ENCODE measurements at regions not wholly inside any gene's neighbourhood (a gene's known extent, or its start where the extent isn't known, plus 50 kb on each side); places are given as distances from the start of the nearest gene placed in this dataset.
A peak's percentile ranks its signal among the peaks of the same experiment; 100 is the strongest.

DNA sequence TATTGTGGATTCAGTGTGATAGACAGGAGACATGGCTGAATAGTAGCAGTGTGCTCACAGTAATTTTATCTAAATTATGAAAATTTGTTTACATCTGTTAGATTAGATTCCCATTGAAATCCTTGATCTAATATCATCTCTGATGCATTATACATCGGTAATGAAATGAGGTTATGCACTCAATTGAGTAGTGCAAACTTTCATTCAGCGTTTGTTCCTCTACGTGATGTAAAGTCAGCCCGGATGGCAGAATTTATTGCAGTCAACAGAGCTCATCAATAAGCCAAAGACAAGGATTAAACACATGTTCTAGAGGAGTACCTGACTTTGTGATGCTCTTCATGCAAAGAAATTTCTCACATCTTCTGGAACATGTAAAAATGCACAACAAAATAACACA, 549.2 kb downstream of the GOLGA6L6 start:
- H3K27me3 ChIP-seq, result no peaks in the 10 kb centered on the region
- H3K4me1 ChIP-seq, result no peaks in the 10 kb centered on the region
- H3K27ac ChIP-seq, result no peak overlapping the region
- ATAC-seq (ENCODE audit: low FRiP score in 2 of 2) (no peak), DNase-seq (no peak)
- TF ChIP-seq EP300 (IDR thresholded peaks at IDR 0.05), result no peak
- TF ChIP-seq, protein P1, sequence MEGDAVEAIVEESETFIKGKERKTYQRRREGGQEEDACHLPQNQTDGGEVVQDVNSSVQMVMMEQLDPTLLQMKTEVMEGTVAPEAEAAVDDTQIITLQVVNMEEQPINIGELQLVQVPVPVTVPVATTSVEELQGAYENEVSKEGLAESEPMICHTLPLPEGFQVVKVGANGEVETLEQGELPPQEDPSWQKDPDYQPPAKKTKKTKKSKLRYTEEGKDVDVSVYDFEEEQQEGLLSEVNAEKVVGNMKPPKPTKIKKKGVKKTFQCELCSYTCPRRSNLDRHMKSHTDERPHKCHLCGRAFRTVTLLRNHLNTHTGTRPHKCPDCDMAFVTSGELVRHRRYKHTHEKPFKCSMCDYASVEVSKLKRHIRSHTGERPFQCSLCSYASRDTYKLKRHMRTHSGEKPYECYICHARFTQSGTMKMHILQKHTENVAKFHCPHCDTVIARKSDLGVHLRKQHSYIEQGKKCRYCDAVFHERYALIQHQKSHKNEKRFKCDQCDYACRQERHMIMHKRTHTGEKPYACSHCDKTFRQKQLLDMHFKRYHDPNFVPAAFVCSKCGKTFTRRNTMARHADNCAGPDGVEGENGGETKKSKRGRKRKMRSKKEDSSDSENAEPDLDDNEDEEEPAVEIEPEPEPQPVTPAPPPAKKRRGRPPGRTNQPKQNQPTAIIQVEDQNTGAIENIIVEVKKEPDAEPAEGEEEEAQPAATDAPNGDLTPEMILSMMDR (IDR thresholded peaks at IDR 0.05), result no peak
- WGBS, 2 donors, result 72 to 83% methylated on average over 4 of the region's 4 CpGs
- H3K36me3 ChIP-seq, result no peaks in the 10 kb centered on the region
- no peak overlapping the region for H3K4me3 ChIP-seq
- H3K9me3 ChIP-seq, result peaks cover 0 to 7% (median 0%) of the 10 kb centered on the region in 4 donors

DNA sequence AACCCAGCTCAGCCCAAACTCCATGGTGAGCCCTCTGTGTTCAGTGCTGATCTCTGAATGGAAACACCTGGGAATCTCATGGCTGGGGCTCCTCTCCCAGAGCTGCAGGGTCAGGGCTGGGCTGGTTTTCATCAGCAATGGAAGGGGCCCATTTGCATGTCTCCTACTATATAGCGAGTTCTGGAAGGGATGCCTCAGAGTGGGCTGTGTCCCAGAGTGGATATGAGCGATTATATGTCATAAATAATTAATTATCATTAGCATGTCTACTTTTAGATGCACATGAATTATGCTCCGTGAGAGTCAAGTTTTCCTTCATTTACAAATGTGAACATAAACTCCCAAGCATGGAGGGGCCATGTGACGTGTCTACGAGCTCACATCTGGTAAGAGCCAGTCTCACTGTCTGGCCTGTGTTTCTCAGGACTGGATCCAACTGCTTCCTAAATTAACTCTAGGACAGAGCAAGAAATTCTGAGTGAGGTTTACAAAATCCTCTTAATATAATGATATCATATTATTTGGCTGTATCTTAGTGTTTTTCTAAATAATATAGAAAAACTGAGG, 553.4 kb downstream of the GOLGA6L6 start:
- no peaks in the 10 kb centered on the region for H3K4me1 ChIP-seq
- H3K36me3 ChIP-seq, result no peaks in the 10 kb centered on the region
- no peak for ATAC-seq (ENCODE audit: low FRiP score in 2 of 2)
- H3K27me3 ChIP-seq, result no peaks in the 10 kb centered on the region
- no peak for DNase-seq
- no peak for TF ChIP-seq EP300 (IDR thresholded peaks at IDR 0.05)
- TF ChIP-seq POLR2AphosphoS5 (IDR thresholded peaks at IDR 0.05), result no peak
- no peak for TF ChIP-seq POLR2A (IDR thresholded peaks at IDR 0.05)
- TF ChIP-seq, protein P1 (IDR thresholded peaks at IDR 0.05), result no peak
- H3K9me3 ChIP-seq, result peaks cover 0 to 7% (median 0%) of the 10 kb centered on the region in 4 donors
- H3K4me3 ChIP-seq, result no peak overlapping the region
- 60% methylated on average over 5 of the region's 5 CpGs for WGBS, 2 donors
- no peak overlapping the region for H3K27ac ChIP-seq

DNA sequence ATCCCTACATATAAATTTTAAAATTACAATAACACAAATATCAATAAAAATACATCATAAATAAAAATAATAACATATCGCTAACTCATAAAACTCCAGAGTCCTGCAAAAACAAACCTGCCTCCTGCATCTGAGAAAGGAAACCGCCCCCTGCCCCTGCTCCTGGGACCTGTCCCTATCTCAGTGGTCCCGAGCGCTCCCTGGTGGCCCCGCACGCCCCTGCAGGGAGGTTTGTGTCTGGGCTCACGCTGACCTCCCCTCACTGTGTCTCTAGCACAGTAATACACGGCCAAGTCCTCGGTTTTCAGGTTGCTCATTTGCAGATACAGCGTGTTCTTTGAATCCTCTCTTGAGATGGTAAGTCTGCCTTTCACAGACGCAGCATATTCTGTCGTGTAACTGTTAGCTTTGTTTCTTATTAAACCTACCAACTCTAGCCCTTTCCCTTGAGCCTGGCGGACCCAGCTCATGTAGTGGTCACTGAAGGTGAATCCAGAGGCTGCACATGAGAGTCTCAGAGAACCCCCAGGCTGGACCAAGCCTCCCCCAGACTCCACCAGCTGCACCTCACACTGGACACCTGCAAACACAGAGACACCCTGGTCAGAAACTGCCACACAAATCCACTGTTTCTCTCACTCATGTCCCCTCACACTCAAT, 554.1 kb downstream of the GOLGA6L6 start:
- Histone ChIP-seq H3K36me3 (no peaks in the 10 kb centered on the region), H3K27ac (no peak overlapping the region), H3K9me3 (peaks cover 0 to 7% (median 0%) of the 10 kb centered on the region in 4 donors), H3K4me3 (no peak overlapping the region), H3K4me1 (no peaks in the 10 kb centered on the region), H3K27me3 (no peaks in the 10 kb centered on the region)
- TF ChIP-seq EP300 (IDR thresholded peaks at IDR 0.05) (no peak), POLR2A (IDR thresholded peaks at IDR 0.05) (no peak), POLR2AphosphoS5 (IDR thresholded peaks at IDR 0.05) (no peak)
- TF ChIP-seq, protein P1 (IDR thresholded peaks at IDR 0.05), result no peak
- WGBS, 2 donors, result 31 to 41% methylated on average over 11 to 13 of the region's 13 CpGs
- ATAC-seq (ENCODE audit: low FRiP score in 2 of 2) (no peak), DNase-seq (peak in 1 of 2 donors; percentile 62)

DNA sequence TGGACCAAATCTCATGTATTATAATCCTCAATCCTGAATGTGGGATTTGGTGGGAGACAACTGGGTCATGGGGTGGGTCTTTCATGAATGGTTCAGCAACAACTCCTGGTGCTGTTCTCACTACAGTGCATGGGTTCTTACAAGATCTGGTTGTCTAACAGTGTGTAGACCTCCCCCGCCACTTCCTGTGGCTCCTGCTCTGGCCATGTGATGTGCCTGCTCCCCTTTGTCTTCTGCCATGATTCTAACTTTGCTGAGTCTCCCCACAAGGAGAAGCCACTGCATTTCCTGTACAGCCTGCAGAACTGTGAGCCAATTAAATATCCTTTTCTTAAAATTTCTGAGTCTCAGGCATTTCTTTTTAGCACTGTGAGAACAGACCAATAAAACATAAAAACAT, 557.5 kb downstream of the GOLGA6L6 start:
- no peaks in the 10 kb centered on the region for H3K36me3 ChIP-seq
- 40 to 53% methylated on average over 1 of the region's 1 CpG for WGBS, 2 donors
- no peak for TF ChIP-seq EP300 (IDR thresholded peaks at IDR 0.05)
- TF ChIP-seq POLR2A (IDR thresholded peaks at IDR 0.05), result no peak
- TF ChIP-seq, protein P1 (IDR thresholded peaks at IDR 0.05), result no peak
- TF ChIP-seq POLR2AphosphoS5 (IDR thresholded peaks at IDR 0.05), result no peak
- no peak for ATAC-seq (ENCODE audit: low FRiP score in 2 of 2)
- no peaks in the 10 kb centered on the region for H3K9me3 ChIP-seq
- H3K27me3 ChIP-seq, result no peaks in the 10 kb centered on the region
- H3K4me3 ChIP-seq, result no peak overlapping the region
- H3K4me1 ChIP-seq, result no peaks in the 10 kb centered on the region
- DNase-seq, result no peak
- no peak overlapping the region for H3K27ac ChIP-seq

DNA sequence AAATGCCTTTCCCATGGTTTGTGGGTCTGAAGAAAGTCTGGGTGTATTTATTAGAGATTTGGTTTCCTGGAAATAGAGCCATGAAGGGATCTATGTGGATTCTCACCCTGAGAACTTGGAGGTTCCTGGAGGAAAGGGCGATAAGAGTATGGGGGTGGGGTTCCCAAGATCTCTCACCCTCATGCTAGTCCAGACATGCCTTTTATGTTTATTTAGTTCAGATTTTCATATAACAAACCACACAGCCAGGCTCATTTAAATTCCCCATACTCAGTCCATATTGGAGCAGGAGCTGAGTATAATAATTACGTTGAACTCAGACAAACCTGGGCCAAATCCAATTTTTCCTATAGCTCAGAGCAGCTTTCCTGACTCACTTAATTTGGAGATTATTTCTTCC, 566.6 kb downstream of the GOLGA6L6 start:
- no peak for DNase-seq
- TF ChIP-seq POLR2A (IDR thresholded peaks at IDR 0.05) (no peak), POLR2AphosphoS5 (IDR thresholded peaks at IDR 0.05) (no peak), EP300 (IDR thresholded peaks at IDR 0.05) (no peak)
- TF ChIP-seq, protein P1 (IDR thresholded peaks at IDR 0.05), result no peak
- no peak for ATAC-seq (ENCODE audit: low FRiP score in 2 of 2)
- Histone ChIP-seq H3K9me3 (no peaks in the 10 kb centered on the region), H3K36me3 (no peaks in the 10 kb centered on the region), H3K27me3 (no peaks in the 10 kb centered on the region), H3K4me3 (no peak overlapping the region), H3K4me1 (no peaks in the 10 kb centered on the region), H3K27ac (no peak overlapping the region)
- 53 to 79% methylated on average over 2 of the region's 2 CpGs for WGBS, 2 donors

Measured in upper lobe of left lung (tissue), 6 donors.